Activated CD8-positive, alpha-beta memory T cell treated with anti-CD3 and anti-CD28 coated beads for 36 hours (primary cell): ENCODE measurements at regions not wholly inside any gene's neighbourhood (a gene's known extent, or its start where the extent isn't known, plus 50 kb on each side); places are given as distances from the start of the nearest gene placed in this dataset.
"Not testable (repeated sequence)": the region's sequence is repeated elsewhere in the genome, so short reads cannot be mapped to it uniquely, and the experiment has no call there.

Experiments
- CTCF ChIA-PET: fragments of 350-600 bp; sonication (Branson Sonifier 250); formaldehyde crosslinking; loops from one replicate; lab custom pipeline; 2021; ENCODE audit warnings: antibody characterized with exemption; lab: Charles Lee
- POLR2A ChIA-PET: fragments of 350-600 bp; sonication (Branson Sonifier 250); formaldehyde crosslinking; loops from one replicate; lab custom pipeline; 2021; ENCODE audit warnings: antibody characterized with exemption; lab: Charles Lee

DNA sequence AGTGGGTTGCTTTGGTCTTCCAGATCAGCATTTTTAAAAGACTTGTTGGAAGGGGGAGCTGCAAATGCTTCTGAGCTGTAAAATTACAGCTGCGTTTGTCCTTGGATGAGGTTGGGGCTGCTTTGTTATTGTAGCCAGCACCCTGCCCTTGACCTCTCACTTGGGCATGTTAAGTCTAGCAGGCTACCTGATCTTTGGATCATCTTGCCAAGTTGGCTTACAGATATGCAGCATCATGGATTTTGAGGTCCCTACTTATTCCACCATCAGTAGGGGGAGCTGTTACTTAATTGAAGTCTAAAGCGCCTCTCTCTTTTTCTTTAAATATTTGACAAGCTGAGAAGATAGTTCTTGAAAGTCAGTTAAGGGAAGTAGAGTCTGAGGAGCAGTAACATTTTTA lies 793.0 kb downstream of the MCTP2 start:
- ChIA-PET POLR2A (no interaction called here), CTCF (no interaction called here)

DNA sequence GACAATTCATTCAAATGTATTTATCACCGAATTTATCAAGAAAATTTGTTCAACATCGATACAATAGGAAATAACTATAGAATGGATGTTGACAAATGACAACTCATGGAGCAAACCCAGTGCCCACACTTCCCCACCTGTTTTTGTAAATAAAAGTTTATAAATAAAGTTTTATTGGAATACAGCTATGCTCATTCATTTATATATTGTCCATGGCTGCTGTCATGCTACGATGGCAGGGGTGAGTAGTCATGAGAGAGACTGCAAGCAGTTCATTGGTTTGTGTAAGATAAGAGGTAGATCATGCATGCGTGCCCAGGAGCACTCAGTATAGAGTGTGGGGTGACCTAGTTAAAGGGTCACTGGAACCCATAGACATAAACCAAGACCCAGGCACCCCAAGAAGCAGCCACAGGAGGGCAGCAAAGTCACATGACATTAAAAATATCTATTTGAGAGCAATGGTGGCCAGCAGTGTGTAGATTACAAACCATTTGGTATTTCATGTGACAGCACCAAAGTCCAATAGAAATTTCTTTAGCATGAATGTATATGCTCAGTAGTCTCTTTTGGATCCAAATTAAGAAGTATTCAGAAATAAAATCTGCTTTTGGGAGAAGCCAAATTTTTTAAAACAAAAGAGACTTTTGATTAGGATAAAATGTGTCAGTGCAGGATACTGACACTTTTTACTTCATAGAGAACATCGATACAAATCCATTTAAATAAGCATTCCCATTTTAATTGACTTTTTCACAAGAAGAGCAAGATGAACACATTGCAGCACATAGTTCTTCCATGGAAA lies 794.8 kb downstream of the MCTP2 start:
- CTCF ChIA-PET, result no interaction called here

GRCh38 chr15:95027981-95028380 lies 796.6 kb downstream of the MCTP2 start:
- ChIA-PET CTCF (no interaction called here), POLR2A (no interaction called here)

More for the DNA sequence above, 794.8 kb downstream of the MCTP2 start:
- POLR2A ChIA-PET, result no interaction called here

- ChIA-PET POLR2A (no interaction called here), CTCF (no interaction called here)
Measured at GRCh38 chr15:95032156-95032555, 800.8 kb downstream of the MCTP2 start.

DNA sequence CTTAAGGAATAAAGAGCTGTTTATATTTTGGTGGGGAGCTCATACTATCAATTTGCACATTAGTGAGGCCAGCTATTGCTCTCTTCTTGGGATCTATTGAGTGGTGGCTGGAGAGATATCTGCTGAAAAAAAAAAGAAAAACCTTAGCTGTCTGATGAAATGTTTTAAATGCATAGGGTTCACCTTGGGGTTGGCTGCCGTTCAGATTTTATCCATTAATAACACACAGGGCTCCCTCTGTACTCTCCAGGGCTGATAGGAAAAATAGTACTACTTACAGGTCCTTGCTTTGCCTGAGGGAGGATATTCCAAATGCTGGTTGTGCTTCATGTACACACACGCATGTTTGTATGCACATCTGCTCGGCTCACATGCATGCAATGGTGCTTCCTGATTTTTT lies 803.7 kb downstream of the MCTP2 start:
- ChIA-PET CTCF (no interaction called here), POLR2A (no interaction called here)

- POLR2A ChIA-PET, result no interaction called here
- CTCF ChIA-PET, result no interaction called here
Measured at GRCh38 chr15:95041297-95041696, 809.9 kb downstream of the MCTP2 start.

DNA sequence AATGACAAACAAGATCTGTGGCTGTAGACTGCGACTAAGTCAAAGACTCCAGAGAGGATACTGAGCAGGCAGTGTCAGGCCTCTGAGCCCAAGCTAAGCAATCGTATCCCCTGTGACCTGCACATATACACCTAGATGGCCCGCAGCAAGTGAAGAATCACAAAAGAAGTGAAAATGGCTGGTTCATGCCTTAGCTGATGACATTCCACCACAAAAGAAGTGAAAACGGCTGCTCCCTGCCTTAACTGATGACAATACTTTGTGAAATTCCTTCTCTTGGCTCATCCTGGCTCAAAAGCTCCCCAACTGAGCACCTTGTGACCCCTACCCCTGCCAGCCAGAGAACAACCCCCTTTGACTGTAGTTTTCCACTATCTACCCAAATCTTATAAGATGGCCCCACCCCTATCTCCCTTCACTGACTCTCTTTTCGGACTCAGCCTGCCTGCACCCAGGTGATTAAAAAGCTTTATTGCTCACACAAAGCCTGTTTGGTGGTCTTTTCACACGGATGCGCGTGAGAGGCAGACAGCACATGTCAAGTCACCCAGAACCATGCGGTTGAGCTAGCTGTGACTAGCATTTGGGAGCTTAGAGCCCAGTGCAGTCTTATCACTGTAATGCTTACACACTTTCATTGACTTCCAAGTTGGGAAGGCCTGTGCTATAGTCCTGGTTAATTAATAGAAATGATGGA lies 812.0 kb downstream of the MCTP2 start:
- CTCF ChIA-PET, POLR2A ChIA-PET: not testable (repeated sequence)

DNA sequence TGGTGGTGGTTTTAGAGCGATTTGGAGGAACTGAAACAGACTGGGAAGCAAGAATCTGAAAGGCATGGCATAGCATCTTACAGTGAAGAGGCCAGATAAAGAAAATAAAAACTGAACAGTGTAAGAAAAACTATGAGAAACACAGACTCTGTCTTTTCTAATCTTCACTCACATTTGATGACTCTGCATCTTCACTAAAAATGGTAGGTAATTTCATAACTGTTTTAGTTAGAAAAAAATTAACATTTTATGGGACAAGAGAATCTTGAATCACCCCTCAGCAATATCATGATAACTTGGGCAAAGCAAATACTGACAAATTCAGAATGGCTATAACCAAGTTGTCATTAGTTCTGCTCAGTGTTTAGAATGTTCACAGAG lies 812.6 kb downstream of the MCTP2 start:
- POLR2A ChIA-PET, result no interaction called here
- CTCF ChIA-PET, result no interaction called here

- CTCF ChIA-PET, result no interaction called here
Measured at GRCh38 chr15:95044745-95045417, 813.5 kb downstream of the MCTP2 start.

GRCh38 chr15:95051861-95052260 lies 820.5 kb downstream of the MCTP2 start:
- POLR2A ChIA-PET, result no interaction called here
- CTCF ChIA-PET, result no interaction called here

More at GRCh38 chr15:95044745-95045417, 813.5 kb downstream of the MCTP2 start:
- POLR2A ChIA-PET, result no interaction called here

GRCh38 chr15:95059346-95059905 lies 828.1 kb downstream of the MCTP2 start:
- POLR2A ChIA-PET, result no interaction called here
- CTCF ChIA-PET, result no interaction called here

GRCh38 chr15:95068701-95069521 lies 837.5 kb downstream of the MCTP2 start:
- CTCF ChIA-PET, result no interaction called here
- POLR2A ChIA-PET, result no interaction called here

DNA sequence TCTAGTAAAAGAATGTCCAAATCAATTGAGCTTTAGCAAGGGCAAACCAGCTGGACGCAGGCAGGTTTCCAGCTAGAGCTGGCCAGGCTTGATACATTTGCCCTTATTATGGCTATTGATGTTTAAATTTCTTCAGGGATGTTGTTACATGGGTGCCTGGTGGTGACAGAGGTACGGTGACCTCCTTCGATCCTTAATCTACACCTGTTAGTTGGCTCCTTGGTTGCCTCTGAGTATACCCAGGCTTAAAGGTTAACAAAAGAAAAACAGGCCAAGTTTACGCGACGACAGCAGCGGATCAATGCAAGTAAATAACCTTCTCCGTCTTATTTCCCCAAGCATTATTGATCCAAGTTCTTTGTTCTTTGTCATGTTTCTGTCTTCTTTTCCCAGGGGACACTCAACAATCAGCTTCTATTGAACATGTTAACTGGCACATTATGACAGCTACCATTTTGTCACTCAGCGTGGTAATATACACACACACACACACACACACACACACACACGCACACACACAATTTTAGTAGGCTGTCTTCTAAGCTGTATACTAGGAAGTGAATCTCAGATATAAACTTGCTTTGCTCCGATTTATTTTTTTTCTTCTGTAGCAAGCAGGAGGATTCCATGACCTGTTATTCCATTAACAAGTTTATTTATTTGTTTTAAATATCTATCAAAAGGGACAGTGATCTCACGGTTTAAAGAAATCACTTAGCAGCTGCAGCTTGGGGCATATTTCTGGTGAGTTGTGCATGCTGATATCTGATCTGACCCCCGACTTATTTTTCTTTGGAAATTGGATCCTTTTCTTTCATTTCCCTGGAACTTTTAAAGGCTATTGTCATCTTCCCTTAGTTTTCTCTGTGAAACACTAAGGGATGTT lies 844.7 kb downstream of the MCTP2 start:
- CTCF ChIA-PET, result no interaction called here
- POLR2A ChIA-PET, result no interaction called here

GRCh38 chr15:95076678-95076990 lies 845.3 kb downstream of the MCTP2 start:
- POLR2A ChIA-PET, result no interaction called here
- CTCF ChIA-PET, result no interaction called here

DNA sequence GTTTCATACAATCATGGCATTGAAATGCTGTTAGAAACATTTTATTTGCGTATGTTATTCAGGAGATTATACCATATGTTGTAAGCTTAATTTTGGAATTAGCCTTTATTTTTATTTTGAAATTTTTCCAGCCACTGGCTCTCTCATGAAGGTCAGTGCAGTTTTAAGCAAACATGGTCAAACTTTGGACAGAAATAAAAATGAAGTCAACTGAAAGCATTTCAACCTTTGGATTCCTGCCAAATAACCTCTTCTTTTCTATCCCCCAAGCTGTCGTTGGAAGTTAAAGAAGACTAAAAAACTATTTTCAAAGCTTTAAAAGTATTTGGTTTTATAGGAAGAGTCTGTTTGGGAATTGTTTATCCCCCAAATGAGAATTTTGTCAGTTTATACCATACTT lies 846.6 kb downstream of the MCTP2 start:
- ChIA-PET POLR2A (no interaction called here), CTCF (no interaction called here)

GRCh38 chr15:95080228-95080627 lies 848.9 kb downstream of the MCTP2 start:
- CTCF ChIA-PET, POLR2A ChIA-PET: not testable (repeated sequence)

DNA sequence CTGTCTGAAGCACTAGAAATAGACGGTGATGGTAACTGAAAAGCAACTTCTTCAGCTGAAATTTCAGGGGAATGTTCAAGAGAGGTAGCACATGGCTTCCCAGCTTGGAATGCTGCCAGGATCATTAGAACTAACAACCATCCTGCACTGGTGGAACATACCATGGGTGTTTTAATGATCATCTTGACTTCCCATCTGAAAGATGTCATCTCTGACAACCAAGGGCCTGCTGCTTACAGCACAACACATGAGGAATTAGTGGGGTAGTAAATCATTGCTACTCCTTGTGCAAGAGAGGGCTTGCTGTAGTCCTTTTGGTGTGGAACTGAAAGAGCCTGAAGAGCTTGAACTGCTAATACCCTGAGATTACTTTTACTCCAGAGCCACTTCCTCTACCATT lies 853.7 kb downstream of the MCTP2 start:
- ChIA-PET POLR2A (no interaction called here), CTCF (no interaction called here)

GRCh38 chr15:95086531-95087252 lies 855.3 kb downstream of the MCTP2 start:
- ChIA-PET CTCF (no interaction called here), POLR2A (no interaction called here)
